CD4-positive, alpha-beta T cell treated with Interleukin-17A for 1 hour (primary cell): ENCODE measurements at regions not wholly inside any gene's neighbourhood (a gene's known extent, or its start where the extent isn't known, plus 50 kb on each side); places are given as distances from the start of the nearest gene placed in this dataset.

ENCODE experiments used
- DNase-seq: peaks from one replicate; pipeline ENCODE4 v3.0.0-alpha.2; 2020

DNA sequence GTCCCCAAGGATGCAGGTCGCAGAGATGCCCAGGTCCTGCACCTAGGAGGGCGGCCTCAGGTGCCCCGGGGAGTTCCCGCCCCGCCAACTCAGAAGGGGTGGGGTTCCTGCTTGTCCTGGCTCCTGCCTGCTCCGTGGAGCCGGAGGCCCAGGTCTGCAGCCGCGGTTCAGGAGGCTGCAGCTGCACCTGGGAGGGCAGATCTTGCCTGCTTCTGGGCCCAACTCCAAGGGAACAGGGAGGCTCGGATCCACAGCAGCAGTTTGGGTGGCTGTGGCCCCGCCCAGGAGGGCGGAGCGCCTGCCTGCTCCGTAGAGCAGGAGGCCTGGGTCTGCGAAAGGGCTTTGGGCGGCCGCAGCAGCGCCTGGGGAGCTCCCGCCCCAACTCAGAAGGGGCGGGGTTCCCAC is 108.2 kb upstream of the EGR2 start:
- DNase-seq: no peak

DNA sequence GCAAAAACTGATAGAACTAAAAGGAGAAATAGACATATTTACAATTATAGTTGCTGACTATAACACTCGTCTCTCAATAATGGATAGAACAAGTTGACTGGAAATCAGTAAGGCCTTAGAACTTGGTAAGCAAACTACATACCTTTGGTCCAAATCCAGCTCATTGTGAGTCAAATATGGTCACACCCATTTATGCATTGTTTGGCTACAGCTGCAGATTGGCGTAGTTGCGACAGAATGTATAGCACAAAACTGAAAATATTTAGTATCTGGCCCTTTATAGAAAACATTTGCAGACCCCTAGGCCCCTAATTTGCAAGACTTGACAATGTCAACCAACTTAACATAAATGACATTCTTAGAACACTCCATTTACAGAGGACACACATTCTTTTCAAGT is 103.6 kb upstream of the EGR2 start:
- DNase-seq: no peak

DNA sequence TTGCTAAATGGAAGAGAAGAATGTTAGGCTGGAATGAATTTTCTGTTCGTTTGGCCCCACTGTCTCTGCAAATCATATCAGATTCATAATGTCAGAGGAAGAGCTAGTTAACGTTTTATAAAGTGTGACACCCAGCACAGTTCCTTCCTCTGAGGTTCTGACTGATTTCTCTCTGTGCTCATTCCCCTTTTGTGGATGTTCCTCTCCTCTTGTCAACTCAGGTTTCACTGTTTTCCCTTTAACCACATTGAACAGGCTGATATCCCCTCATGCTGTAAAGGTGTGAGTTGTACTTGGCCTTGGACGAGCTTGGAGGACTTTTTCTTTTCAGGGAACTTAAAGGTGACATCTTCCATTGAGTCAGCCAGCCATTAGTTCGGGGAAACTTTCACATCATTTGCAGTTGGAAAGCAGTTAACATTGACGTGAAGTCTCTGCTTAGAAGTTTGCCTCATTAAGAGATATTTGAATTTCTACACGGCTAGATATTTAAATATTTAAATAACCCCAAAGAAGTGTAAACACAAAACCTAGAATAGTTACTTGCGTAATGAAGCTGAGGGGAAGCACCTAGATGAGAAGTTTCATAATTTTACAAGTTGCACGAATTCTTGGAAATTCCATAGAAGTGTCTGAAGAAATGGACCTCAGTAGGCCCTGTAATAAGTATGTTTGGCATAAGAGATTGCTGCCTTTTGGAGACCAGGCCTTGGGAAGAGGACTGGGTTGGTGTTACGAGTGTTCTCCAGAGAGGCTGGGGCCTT is 101.5 kb upstream of the EGR2 start:
- DNase-seq: no peak

DNA sequence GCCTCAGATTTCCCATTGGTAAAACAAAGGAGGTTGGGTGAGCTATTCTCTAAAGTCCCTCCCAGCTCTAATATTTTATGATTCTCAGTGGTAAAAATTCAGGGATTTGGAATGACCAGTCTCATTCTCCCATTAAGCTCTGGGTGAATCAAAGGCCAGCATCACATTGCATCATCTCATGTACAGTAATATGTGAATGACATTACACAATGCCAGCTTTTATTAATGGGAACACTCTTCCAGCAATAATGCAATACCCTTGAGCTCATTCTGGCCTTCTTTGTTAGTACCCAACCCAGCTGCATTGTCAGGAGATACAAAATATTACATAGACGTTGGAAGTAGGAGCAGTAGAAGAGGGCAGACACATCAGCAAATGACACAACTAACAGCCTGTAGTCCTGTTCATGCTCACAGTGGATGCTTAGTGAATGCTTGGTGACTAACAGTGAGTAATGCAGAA is 100.0 kb upstream of the EGR2 start:
- no peak for DNase-seq

DNA sequence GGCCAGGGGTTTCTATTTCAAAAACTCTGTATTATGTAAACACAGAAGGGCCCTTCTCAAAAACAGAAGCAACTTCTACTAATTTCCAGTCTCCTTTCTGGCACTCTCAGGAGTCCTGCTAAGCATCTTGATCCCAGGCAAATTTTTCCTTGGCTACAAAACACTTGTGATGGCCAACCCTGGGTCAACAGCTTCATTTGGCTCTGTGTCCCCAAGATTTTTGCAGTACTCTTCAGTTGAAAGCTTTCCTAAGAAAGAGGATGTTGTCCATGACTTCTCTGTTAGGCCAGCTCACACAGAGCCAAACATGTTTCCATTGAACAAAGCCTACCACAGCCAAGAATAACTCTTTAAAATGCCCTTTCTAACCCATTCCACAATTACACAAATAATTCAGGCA is 99.0 kb upstream of the EGR2 start:
- DNase-seq: no peak

DNA sequence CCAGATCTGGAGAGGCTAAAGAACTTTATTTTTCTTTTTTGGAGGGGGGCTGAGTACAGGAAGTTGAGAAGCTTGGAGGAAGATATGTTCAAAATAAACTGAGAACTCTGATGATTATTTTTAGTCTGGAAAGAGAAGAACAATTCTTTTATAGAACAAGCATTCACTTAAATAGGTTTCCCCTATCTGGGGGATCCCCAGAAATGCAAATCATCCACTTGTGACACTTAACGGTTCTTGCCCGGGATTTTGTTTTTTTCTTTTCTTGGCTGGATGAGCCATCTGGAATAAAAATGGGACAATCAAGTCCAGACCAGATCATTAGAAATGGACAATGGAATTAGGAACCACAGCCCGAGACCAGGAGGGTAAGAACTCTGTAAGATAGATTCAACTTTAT is 95.9 kb upstream of the EGR2 start:
- DNase-seq: no peak

DNA sequence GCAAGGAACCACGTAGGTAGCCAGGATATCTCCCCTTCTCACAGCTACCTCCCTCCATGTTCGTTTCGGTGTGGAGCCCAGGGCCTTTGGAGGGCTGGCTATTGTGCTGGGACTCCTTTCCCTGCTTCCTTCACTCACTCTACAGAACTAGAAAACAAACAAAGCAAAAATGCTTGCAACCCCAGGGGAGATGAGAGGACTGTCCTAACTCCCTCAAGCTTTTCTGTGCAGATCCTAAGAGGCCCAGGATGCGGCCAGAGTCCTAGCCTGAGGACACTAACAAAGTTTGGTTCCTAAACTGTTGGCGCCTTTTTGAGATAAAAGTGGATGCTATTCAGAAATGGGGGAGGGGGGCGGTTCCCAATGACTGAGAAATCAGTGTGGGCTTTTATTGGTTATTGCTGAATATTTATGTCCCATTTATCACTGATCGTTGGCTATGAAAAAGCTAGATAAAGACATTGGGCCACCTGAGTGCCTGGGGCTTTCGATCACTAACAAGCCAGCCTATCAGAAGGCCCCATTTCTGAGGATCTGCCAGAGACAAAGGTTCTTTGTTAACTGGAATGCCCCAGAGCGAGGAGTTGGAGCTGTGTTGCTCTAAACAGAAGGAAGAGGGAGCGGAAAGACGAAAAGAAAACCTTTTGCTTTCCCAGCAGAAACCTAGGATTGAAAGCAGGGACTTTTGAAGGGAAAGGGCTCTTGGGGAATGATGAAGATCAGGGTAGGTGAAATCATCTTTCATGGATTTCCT is 95.2 kb upstream of the EGR2 start:
- no peak for DNase-seq

DNA sequence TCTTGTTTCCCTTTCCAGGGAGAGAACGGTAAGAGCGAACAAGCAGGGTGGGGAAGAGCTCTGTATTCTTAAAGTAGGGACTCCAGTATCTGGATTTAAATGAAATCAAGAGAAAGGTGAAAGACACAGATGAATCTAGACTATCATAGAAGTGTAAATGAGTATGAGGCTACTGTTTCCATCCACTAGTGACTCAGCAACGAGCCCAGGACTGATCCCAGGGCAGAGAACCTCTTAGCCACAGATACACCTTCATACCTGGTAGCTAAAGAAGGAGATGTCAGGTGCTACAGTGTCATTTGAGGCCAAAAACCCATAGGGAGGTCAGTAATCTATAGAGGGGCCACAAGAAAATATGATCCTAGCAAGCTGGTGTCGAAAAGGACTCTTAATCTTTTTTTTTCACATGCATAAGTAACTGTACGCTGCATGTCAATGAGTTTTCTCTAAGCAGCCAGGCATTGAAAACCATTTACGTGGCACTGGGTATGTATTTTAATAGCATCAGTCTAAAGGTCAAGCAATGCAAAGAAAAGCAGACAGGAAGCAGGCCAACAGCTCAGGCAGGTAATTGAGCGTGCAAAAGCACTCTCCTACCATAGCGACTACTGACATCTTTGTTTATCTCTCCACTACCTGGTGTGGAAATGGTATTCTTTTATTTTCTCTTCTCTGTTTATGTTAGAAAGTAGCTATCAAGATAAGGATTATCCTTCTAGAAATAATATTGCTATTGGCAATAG is 91.5 kb upstream of the EGR2 start:
- no peak for DNase-seq

DNA sequence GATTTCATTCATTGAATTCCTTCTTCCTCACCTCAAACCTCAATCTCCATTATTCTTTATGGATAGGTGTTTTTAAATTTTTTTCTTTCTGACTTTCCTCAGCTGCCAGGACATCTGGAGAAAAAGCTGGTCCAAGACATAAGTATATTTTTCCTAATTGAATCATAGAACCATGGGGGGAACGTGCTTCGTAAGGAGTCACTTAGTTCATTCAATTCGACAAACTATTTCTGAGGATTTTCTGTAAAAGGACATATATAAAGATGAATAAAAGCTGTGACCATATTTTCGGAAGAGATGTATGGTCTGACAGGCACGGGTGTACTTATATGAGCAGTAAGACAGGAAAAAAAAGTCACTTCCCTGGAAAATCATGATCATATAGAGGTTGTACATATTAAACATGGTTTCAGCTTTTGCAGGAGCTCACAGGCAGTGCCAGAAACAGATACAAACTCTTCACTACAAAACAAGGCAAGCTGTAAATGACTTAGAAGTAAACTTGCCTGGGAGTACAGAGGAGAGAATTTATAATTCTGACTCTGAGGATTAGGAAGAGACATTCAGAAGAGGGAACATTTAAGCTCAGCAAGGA is 88.2 kb upstream of the EGR2 start:
- DNase-seq: no peak

DNA sequence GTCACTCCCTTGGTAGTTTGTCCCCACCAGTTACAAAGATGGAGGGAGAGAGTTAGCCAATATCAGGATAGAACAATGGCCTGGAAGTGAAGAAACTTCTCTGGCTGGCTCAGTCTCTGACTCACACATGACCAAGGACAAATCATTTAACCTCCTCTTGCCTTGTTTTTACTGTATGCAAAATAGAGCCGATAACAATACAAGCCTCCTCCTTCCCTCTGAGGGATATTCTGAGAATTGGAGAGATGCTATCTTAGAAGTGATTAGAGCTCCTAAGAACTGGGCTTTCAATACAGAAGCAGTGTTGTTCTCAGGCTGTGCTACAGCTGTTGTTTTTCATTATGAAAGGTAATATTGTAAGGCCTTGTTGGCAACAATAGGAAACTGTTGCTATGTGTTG is 87.7 kb upstream of the EGR2 start:
- DNase-seq: no peak

DNA sequence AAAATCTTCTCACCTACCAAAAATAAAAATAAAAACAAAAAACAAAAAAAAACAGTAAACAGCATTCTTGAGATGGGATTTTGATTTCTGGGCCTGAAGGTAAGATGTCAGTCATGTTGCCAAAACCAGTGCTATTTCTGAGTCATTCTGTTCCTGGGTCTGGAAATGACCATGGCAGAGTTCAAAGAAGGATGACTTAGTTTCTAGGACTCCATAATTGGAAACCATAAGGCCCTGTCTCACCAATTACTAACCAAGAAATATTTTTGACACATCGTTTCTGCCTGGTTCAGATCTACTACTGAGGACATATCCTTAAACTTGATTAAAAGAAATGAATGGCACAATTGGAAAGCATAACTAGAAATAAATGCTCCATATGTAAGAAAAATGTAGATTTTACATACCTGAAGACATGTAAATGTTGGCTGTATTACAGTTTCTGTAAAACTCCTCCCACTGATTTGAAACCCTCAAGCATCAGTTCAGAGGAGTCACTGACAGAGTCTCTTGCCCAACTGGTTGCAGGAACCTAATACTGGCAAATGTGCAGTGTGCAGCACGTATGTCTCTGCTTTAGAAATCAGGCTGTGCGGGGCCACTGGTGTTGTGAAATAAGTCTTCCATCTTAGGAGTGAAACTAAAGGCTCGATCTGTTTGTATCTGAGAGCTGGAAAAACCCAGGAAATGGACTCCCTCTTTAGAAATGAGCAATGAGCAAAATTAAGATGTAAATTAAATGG is 84.8 kb upstream of the EGR2 start:
- no peak for DNase-seq

DNA sequence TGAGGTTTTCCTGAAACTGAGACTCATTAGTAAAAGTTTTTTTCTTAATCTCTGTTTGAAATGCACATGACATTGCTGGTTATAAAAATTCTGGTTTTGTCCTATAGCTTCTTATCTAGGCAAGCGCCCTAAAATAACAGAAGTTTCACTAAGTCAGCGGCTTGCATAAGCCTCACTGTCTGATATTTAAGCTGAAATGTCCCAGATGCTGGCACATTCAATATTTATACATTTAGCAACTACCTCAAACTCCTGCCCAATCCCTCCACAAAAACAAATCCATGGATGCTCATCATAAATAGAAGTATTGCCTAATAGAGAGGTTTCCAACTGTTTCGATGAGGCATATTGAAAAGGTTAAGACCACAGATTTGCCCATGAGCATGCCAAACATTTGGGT is 83.1 kb upstream of the EGR2 start:
- no peak for DNase-seq

DNA sequence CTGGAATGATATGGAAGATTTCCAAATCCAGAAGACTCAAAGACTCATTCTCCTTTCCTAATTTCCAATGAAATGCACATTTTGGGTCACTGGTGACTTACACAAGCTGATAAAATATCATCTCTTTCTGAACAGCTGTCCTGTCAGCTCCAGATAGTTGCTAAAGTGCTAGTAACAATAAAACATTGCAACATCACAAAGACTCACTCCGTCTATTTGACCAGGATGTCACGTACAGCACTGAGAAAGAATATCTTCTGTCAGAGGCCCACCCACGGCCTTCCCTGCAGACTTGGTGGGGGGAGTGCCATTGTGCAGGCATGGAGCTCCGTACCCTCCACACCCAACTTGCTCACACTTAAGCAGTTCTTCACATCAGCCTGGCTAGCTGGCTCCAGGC is 78.9 kb upstream of the EGR2 start:
- no peak for DNase-seq

DNA sequence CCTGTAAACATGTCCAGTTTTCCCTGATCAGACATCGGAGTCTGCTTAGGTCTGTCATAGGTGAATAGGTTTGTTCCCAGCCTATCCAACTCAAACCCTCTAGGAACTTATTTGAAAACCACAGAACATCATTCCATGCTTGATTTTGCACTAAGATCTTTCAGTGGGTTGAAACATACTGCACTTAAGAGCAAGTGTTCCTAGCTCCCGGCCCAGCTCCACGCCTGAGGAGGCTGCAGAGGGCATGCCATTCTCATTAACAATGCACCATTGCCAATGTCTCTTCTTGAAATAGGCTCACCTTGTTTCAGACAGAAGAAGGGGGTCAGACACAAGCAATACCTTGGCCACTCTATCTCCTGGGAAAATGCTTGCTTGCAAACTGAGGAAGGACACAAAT is 78.0 kb upstream of the EGR2 start:
- DNase-seq: no peak

DNA sequence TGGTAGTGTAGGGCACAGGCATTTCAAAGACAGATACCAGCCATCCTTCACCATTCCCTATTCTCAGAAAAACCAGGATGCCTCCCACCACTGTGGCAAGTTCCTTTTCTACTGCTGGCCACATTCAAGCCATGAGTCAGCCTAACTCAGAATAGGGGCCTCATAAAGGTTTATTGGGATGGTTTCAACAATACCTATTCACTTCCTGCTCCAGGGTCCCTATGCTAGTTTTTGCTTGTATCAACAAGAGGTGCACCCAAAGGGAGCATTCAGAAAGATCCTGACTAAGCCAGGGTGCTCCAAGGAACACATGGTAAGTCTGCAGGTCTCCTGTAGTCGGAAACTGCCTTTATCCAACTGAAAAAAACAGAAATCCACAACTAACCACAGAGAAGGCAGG is 76.9 kb upstream of the EGR2 start:
- no peak for DNase-seq

DNA sequence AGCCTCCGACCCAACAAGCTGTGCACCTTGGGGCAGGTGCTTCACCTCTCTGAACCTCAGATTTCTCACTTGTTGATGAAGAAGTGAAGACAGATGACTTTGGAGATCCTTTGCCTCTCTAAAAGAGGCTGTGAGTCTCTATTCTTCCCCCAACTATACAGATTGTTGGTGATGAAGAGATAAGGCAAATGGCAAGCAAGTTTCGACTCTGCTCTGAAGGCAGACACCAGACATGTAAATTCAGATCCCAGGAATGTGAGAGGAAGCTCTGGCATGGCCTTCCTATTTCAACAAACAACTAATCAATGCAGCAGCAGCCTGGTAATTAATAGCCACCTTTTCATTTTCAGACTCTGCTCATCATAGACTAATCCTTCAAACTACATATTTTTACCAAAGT is 74.2 kb upstream of the EGR2 start:
- no peak for DNase-seq

DNA sequence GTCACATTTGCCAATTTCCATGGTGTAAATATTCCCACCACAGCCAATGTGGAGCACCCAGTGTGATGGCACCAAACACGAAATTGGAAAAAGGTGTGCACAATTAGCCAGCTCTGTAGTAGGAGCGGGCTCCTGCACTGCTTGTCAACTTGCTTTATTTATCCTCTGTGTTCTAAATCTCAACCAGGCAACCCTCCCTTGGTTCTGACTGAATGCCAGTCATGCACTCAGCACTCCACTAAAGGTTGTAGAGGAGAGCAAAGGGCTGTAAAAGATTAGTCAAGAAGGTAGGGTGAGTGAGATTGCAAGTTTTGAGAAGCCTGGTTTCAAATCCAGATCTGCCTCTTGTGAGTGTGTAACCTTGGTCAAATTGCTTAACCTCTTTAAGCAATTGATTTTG is 71.5 kb upstream of the EGR2 start:
- no peak for DNase-seq

DNA sequence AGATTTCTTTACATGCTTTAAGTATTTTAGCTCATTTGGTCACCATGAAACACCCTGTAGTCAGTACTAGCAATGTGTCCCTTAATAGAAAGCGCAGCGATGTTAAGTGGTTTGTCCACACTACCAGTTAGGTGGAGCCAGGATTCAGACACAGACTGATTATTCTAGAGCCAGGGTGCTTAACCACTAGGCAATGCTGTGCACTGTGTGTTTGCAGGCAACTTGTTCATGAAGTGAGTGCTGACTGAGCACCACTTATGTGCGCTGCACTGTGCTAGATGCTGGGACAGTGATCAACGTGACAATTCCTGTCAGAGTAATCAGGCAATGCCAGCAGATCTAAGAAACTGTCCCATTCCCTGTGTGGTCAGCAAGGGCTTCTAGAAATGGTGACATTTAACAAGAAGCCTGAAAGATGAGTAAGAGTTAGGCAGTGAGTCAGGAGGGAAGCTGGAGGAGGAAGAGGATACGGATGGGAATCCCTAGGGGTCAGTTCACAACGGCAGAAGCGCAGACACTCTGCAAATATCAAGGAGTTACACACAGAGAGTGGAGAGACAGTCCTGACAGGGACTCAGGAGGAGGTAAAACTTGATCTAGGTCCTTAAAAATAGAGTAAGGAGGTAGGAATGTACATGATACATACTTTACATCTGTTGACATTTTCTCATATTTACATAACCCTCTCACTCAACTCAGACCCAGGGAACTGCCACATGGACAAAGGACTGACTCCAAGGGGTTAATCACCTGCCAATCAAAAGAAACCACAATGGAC is 69.7 kb upstream of the EGR2 start:
- DNase-seq: no peak

DNA sequence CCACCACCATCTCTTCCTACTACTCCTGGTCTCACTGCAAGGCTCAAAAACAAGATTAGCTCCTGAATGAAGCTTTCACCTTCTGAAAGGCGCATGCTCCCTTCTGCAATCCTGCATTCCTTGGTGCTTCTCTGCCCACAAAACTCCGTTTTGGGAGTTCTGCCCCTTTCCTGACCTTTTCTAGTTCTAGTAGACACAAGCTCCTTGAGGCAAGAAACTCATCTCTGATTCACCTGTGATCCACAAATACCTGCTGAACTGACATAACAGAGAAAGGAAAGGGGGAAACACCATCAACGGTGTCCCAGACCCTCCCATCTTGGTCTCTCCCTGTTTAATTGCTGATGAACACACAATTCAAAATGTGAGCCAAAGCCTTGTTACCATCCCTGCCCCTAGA is 64.0 kb upstream of the EGR2 start:
- DNase-seq: no peak

DNA sequence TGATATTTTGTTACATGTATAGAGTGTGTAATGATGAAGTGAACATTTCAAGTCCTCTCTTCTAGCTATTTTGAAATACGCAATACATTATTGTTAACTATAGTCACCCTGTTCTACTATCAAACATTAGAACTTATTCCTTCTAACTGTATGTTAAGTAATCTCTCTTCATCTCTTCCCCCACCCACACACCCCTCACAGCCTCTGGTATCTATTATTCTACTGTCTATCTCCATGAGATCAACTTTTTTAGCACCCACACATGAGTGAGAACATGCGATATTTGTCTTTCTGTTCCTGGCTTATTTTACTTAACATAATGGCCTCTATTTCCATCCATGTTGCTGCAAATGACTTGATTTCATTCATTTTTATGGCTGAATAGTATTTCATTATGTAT is 57.7 kb upstream of the EGR2 start:
- DNase-seq: no peak

DNA sequence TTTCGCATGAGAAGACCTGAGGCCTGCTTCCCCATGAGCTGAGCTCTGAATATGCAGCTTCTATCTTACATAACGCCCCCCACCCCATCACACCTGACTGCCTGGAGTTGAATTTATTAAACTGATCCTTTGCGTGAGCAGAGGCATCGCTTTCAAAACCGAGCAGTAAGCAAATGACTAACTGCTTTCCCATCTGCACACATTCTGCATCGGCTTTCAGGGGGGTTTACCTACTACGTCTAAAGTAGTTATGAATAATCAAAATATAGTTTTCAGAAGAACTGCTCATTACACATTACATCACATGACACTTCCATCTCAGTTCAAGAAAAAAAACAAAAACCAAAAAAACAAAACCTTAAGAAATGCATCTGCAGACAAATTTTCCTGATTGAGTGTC is 54.7 kb upstream of the EGR2 start:
- DNase-seq: no peak

DNA sequence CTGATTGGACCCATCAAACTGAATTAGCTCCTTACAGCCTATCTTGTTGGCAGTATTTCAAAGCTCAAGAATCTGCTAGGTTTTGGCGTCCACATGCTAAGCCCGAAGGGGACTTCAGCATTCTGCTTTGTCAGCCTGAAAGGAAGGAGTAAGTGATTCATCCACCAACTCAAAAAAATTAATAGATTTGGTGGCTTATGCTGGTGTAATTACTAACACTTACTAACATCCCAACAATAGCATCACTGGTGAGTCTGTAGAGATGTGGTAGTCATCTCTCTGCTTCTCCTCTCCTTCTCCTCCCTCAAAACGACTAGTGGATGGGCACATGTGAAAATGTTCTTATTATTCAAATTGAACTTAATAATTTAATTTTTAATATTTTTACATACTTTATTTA is 53.8 kb upstream of the EGR2 start:
- DNase-seq: no peak
